GM18870 (cell line): ENCODE measurements at regions not wholly inside any gene's neighbourhood (a gene's known extent, or its start where the extent isn't known, plus 50 kb on each side); places are given as distances from the start of the nearest gene placed in this dataset.
"Not testable (repeated sequence)": the region's sequence is repeated elsewhere in the genome, so short reads cannot be mapped to it uniquely, and the experiment has no call there.

Experiments used
- ATAC-seq: cut with Tn5 transposase; IDR thresholded peaks from one replicate; pipeline ENCODE4 v1.9.1; 2021; ENCODE audit warnings: moderate library complexity; ENCODE audit not compliant: unreplicated experiment

GRCh38 chr21:14829685-14830084, 235.1 kb downstream of the NRIP1 start:
- no peak for ATAC-seq

- ATAC-seq = no peak
Observed at GRCh38 chr21:14827468-14827867, 237.3 kb downstream of the NRIP1 start.

- ATAC-seq = peak; percentile 53
Observed at GRCh38 chr21:14826630-14827029, 238.2 kb downstream of the NRIP1 start.

- ATAC-seq = peak; percentile 77
Observed at GRCh38 chr21:14825514-14825974, 239.3 kb downstream of the NRIP1 start.

- ATAC-seq = no peak
Observed at GRCh38 chr21:14824126-14824525, 240.7 kb downstream of the NRIP1 start.

- no peak for ATAC-seq
Observed at GRCh38 chr21:14817311-14817710, 247.5 kb downstream of the NRIP1 start.

GRCh38 chr21:14814991-14815390, 249.8 kb downstream of the NRIP1 start:
- ATAC-seq = no peak

- ATAC-seq = no peak
Observed at GRCh38 chr21:14814282-14814681, 250.5 kb downstream of the NRIP1 start.

GRCh38 chr21:14804170-14804569, 258.1 kb upstream of the SAMSN1 start:
- not testable (repeated sequence) for ATAC-seq

GRCh38 chr21:14797543-14797942, 251.4 kb upstream of the SAMSN1 start:
- no peak for ATAC-seq

- no peak for ATAC-seq
Observed at GRCh38 chr21:14787312-14787711, 241.2 kb upstream of the SAMSN1 start.

GRCh38 chr21:14785679-14786078, 239.6 kb upstream of the SAMSN1 start:
- ATAC-seq = no peak

GRCh38 chr21:14773777-14774345, 227.7 kb upstream of the SAMSN1 start:
- ATAC-seq = no peak

GRCh38 chr21:14771593-14771992, 225.5 kb upstream of the SAMSN1 start:
- no peak for ATAC-seq

GRCh38 chr21:14768042-14768441, 221.9 kb upstream of the SAMSN1 start:
- no peak for ATAC-seq

GRCh38 chr21:14767192-14767852, 221.2 kb upstream of the SAMSN1 start:
- no peak for ATAC-seq

- ATAC-seq = no peak
Observed at GRCh38 chr21:14766241-14766640, 220.1 kb upstream of the SAMSN1 start.

- ATAC-seq = peak; percentile 21
Observed at GRCh38 chr21:14763695-14764064, 217.6 kb upstream of the SAMSN1 start.

- peak; percentile 99 for ATAC-seq
Observed at GRCh38 chr21:14762734-14763694, 216.9 kb upstream of the SAMSN1 start.

- no peak for ATAC-seq
Observed at GRCh38 chr21:14762327-14762726, 216.2 kb upstream of the SAMSN1 start.

- ATAC-seq = no peak
Observed at GRCh38 chr21:14759285-14759684, 213.2 kb upstream of the SAMSN1 start.

- no peak for ATAC-seq
Observed at GRCh38 chr21:14758849-14759248, 212.7 kb upstream of the SAMSN1 start.
